Left lung (tissue), 4 donors: ENCODE measurements at regions not wholly inside any gene's neighbourhood (a gene's known extent, or its start where the extent isn't known, plus 50 kb on each side); places are given as distances from the start of the nearest gene placed in this dataset.

ENCODE experiments used
- ATAC-seq: fragments of 200-7000 bp; cut with Tn5 transposase; one replicate; pipeline ENCODE4 v1.9.1; 2020; ENCODE audit warnings: moderate library complexity
- DNase-seq, 4 donors: peaks; one replicate each; pipeline ENCODE4 v3.0.0-alpha.2; 2013 to 2020
- H3K27ac ChIP-seq, 2 donors: fragments of 200-600 bp; sonication (generic) in 1 of 2; one replicate each; pipeline versions ENCODE4 v1.5.0 to v1.8.0; 2020 to 2021
- H3K27me3 ChIP-seq, 2 donors: fragments of 200-600 bp; sonication (generic) in 1 of 2; one replicate each; pipeline versions ENCODE4 v1.5.0 to v1.8.0; 2020 to 2021
- H3K36me3 ChIP-seq, 2 donors: fragments of 200-600 bp; sonication (generic) in 1 of 2; one replicate each; pipeline versions ENCODE4 v1.5.0 to v1.8.0; 2020 to 2021
- H3K4me1 ChIP-seq, 2 donors: fragments of 200-600 bp; one replicate each; pipeline ENCODE4 v1.8.0; 2021
- H3K4me3 ChIP-seq, 2 donors: fragments of 200-600 bp; sonication (generic) in 1 of 2; one replicate each; pipeline versions ENCODE4 v1.5.0 to v1.8.0; 2020 to 2021; ENCODE audit warnings: mild to moderate bottlenecking in 1 of 2
- H3K9me3 ChIP-seq, 2 donors: fragments of 200-600 bp; sonication (generic) in 1 of 2; one replicate each; pipeline versions ENCODE4 v1.5.0 to v1.8.0; 2020 to 2021
- CTCF ChIP-seq, 2 donors: fragments of 200-600 bp; sonication (generic) in 1 of 2; IDR thresholded peaks; one replicate each; pipeline versions ENCODE4 v1.5.0 to v1.8.0; 2021; ENCODE audit warnings: antibody characterized with exemption in 2 of 2
- intact Hi-C, 2 donors: fragments of 100-400 bp; cut with DNase I; formaldehyde crosslinking; loops; one replicate each; pipeline versions ENCODE4 v1.11.2 to v1.14.2; 2022
- donor health status: DM: no; HTN: yes; CAD: no.
- donor health status: DM: no; HTN: no; CAD: no.

- DNase-seq (no peak), ATAC-seq (no peak)
- no peaks in the 10 kb centered on the region for H3K27me3 ChIP-seq
- no peaks in the 10 kb centered on the region for H3K4me1 ChIP-seq
- intact Hi-C loops: no loop called here
- H3K36me3 ChIP-seq: no peaks in the 10 kb centered on the region
- no peak overlapping the region for H3K4me3 ChIP-seq
- no peak overlapping the region for H3K27ac ChIP-seq
- no peak for TF ChIP-seq CTCF (IDR thresholded peaks at IDR 0.05)
- no peaks in the 10 kb centered on the region for H3K9me3 ChIP-seq
These were observed 80.4 kb upstream of the PDE10A start for GRCh38 chr6:165743366-165743898.

- Histone ChIP-seq H3K4me3 (no peak overlapping the region), H3K9me3 (peaks cover 0 to 4% of the 10 kb centered on the region in 2 donors), H3K4me1 (no peaks in the 10 kb centered on the region), H3K27ac (no peak overlapping the region), H3K36me3 (no peaks in the 10 kb centered on the region), H3K27me3 (no peaks in the 10 kb centered on the region)
- DNase-seq (no peak), ATAC-seq (no peak)
- TF ChIP-seq CTCF (IDR thresholded peaks at IDR 0.05): no peak
- intact Hi-C loops: no loop called here
These were observed 79.0 kb upstream of the PDE10A start for GRCh38 chr6:165742047-165742446.

GRCh38 chr6:165737396-165737795 is 74.4 kb upstream of the PDE10A start:
- DNase-seq (no peak), ATAC-seq (no peak)
- no peak overlapping the region for H3K4me3 ChIP-seq
- no peaks in the 10 kb centered on the region for H3K36me3 ChIP-seq
- TF ChIP-seq CTCF (IDR thresholded peaks at IDR 0.05): no peak
- no peak overlapping the region for H3K27ac ChIP-seq
- no peaks in the 10 kb centered on the region for H3K27me3 ChIP-seq
- intact Hi-C loops: loop anchor here in 1 of 2 donors (10.0 kb wide), 1 partner anchor 107 kb away; no protein-coding TSS in a partner anchor
- peaks cover 0 to 4% of the 10 kb centered on the region in 2 donors for H3K9me3 ChIP-seq
- no peaks in the 10 kb centered on the region for H3K4me1 ChIP-seq

- no peak for TF ChIP-seq CTCF (IDR thresholded peaks at IDR 0.05)
- Histone ChIP-seq H3K4me3 (no peak overlapping the region), H3K27me3 (no peaks in the 10 kb centered on the region), H3K9me3 (peaks cover 0 to 4% of the 10 kb centered on the region in 2 donors), H3K27ac (no peak overlapping the region), H3K36me3 (no peaks in the 10 kb centered on the region), H3K4me1 (no peaks in the 10 kb centered on the region)
- DNase-seq (no peak), ATAC-seq (no peak)
- intact Hi-C loops: loop anchor here in 1 of 2 donors (10.0 kb wide), 1 partner anchor 110 kb away; no protein-coding TSS in a partner anchor
These were observed 72.0 kb upstream of the PDE10A start for GRCh38 chr6:165735065-165735464.

- Histone ChIP-seq H3K9me3 (peaks cover 0 to 4% of the 10 kb centered on the region in 2 donors), H3K4me1 (no peaks in the 10 kb centered on the region), H3K4me3 (no peak overlapping the region), H3K36me3 (no peaks in the 10 kb centered on the region), H3K27me3 (no peaks in the 10 kb centered on the region), H3K27ac (no peak overlapping the region)
- ATAC-seq: no peak
- TF ChIP-seq CTCF (IDR thresholded peaks at IDR 0.05): no peak
- intact Hi-C loops: loop anchor here in 1 of 2 donors (10.0 kb wide), 1 partner anchor 111 kb away; no protein-coding TSS in a partner anchor
- DNase-seq: no peak
These were observed 70.4 kb upstream of the PDE10A start for GRCh38 chr6:165733489-165733791.
